ENCODE measurements at regions not wholly inside any gene's neighbourhood (a gene's known extent, or its start where the extent isn't known, plus 50 kb on each side); places are given as distances from the start of the nearest gene placed in this dataset.

DNA sequence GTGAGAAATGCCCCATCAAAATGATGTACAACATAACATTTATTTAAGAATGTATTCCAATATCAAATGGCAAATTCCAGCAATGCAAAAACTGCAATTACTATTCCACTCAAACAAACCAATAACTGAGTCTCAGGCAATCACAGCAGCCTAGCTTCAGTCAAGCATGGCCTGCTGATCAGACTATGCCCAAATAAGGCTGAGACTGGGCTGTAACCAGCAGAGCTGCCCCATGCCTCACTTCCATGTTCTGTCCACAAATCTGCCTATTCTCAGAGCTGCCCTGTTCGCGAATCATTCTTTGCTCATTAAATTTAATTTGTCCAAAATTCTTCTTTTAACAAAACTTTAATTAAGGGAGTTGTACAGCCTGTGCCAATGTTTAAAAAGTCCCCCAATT, 155.4 kb downstream of the FNDC1 start:
- no peaks in the 10 kb centered on the region for H3K4me1 Mint-ChIP-seq

More for the DNA sequence above, 155.4 kb downstream of the FNDC1 start:
- Histone ChIP-seq H4K5ac (ENCODE audit: insufficient read length, low read depth, low read length) (no peak overlapping the region), H3K23me2 (ENCODE audit: insufficient read length, low read depth, low read length, poor library complexity, severe bottlenecking) (no peaks in the 10 kb centered on the region), H3K27ac (ENCODE audit: insufficient read length, low read depth, low read length) (no peak overlapping the region), H3K4ac (ENCODE audit: low read depth, low read length) (no peak overlapping the region), H3K4me1 (ENCODE audit: insufficient read depth, low read length) (no peaks in the 10 kb centered on the region), H2AFZ (ENCODE audit: low read length) (no peak overlapping the region), H3K79me1 (ENCODE audit: insufficient read depth, low read depth, low read length, poor library complexity, severe bottlenecking) (no peaks in the 10 kb centered on the region), H4K20me1 (ENCODE audit: control insufficient read depth, insufficient read depth, insufficient read length) (no peaks in the 10 kb centered on the region), H3K18ac (ENCODE audit: insufficient read length, low read depth, low read length) (no peak overlapping the region), H3K79me2 (ENCODE audit: insufficient read depth, low read length) (no peaks in the 10 kb centered on the region), H3K56ac (ENCODE audit: insufficient read length, low read depth, low read length) (no peak overlapping the region), H2BK20ac (ENCODE audit: low read depth, low read length, poor library complexity, severe bottlenecking) (no peak overlapping the region), H3K9ac (ENCODE audit: extremely low read depth, insufficient read length, low read length) (no peak overlapping the region), H3K9me3 (ENCODE audit: control insufficient read depth, low read depth, low read length) (no peaks in the 10 kb centered on the region), H3K27me3 (ENCODE audit: insufficient read depth, low read length) (no peaks in the 10 kb centered on the region), H2BK5ac (ENCODE audit: insufficient read length, low read length) (no peak overlapping the region), H2BK12ac (ENCODE audit: insufficient read length, low read depth, low read length) (no peak overlapping the region), H4K8ac (replicated peaks; ENCODE audit: insufficient read length, low read depth, low read length) (no peak overlapping the region), H3K14ac (ENCODE audit: insufficient read depth, low read length) (no peak overlapping the region), H3T11ph (ENCODE audit: low read length) (no peak overlapping the region), H2BK15ac (ENCODE audit: low read depth, low read length) (no peak overlapping the region), H2BK120ac (ENCODE audit: low read depth, low read length, poor library complexity, severe bottlenecking) (no peak overlapping the region), H2AK5ac (ENCODE audit: insufficient read length, low read length) (no peak overlapping the region), H4K91ac (ENCODE audit: insufficient read length, low read depth, low read length) (no peak overlapping the region), H3K23ac (ENCODE audit: insufficient read length, low read depth, low read length) (no peak overlapping the region), H3K4me2 (ENCODE audit: insufficient read depth, insufficient read length, low read length) (no peak overlapping the region)
- TF ChIP-seq, protein P1, sequence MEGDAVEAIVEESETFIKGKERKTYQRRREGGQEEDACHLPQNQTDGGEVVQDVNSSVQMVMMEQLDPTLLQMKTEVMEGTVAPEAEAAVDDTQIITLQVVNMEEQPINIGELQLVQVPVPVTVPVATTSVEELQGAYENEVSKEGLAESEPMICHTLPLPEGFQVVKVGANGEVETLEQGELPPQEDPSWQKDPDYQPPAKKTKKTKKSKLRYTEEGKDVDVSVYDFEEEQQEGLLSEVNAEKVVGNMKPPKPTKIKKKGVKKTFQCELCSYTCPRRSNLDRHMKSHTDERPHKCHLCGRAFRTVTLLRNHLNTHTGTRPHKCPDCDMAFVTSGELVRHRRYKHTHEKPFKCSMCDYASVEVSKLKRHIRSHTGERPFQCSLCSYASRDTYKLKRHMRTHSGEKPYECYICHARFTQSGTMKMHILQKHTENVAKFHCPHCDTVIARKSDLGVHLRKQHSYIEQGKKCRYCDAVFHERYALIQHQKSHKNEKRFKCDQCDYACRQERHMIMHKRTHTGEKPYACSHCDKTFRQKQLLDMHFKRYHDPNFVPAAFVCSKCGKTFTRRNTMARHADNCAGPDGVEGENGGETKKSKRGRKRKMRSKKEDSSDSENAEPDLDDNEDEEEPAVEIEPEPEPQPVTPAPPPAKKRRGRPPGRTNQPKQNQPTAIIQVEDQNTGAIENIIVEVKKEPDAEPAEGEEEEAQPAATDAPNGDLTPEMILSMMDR (conservative IDR thresholded peaks at IDR 0.05): no peak
- H3K9me3 Mint-ChIP-seq: peaks cover 0 to 54% of the 10 kb centered on the region in 2 experiments; a peak in 2 of 5 replicates
- H3K27me3 Mint-ChIP-seq (ENCODE audit: low read depth): peaks cover 16% of the 10 kb centered on the region
- WGBS (ENCODE audit: extremely low coverage, insufficient read length, low lambda C conversion rate): no CpG with 5 or more reads among the region's 2 CpGs
- H3K27ac Mint-ChIP-seq: no peak overlapping the region
- no peak for DNase-seq
- no peaks in the 10 kb centered on the region for H3K36me3 Mint-ChIP-seq (ENCODE audit: insufficient read depth in 1 of 3, low read depth in 3 of 3)
- H3K4me3 Mint-ChIP-seq: no peak overlapping the region

All from H9 (cell line).